ENCODE measurements at regions not wholly inside any gene's neighbourhood (a gene's known extent, or its start where the extent isn't known, plus 50 kb on each side); places are given as distances from the start of the nearest gene placed in this dataset.

- no peak for FAIRE-seq
- DNase-seq (ENCODE audit: low read depth) = no peak
- Histone ChIP-seq H2AFZ (ENCODE audit: low read depth, low read length) (no peak overlapping the region), H3K36me3 (ENCODE audit: insufficient read depth, low read length) (no peaks in the 10 kb centered on the region), H3K4me3 (ENCODE audit: insufficient read depth, low read depth, low read length) (no peak overlapping the region), H3K9me3 (ENCODE audit: insufficient read depth, low read depth, low read length) (no peaks in the 10 kb centered on the region), H4K20me1 (ENCODE audit: insufficient read depth, low read length) (no peaks in the 10 kb centered on the region), H3K79me2 (ENCODE audit: insufficient read depth, low read length) (no peaks in the 10 kb centered on the region), H3K4me2 (ENCODE audit: low read length) (no peak overlapping the region), H3K27ac (ENCODE audit: low read depth, low read length) (no peak overlapping the region), H3K27me3 (ENCODE audit: insufficient read depth, low read length) (peaks cover 21% of the 10 kb centered on the region), H3K4me1 (ENCODE audit: insufficient read depth, low read length) (no peaks in the 10 kb centered on the region), H3K9ac (ENCODE audit: low read length) (no peak overlapping the region)
- H3K36me3 Mint-ChIP-seq (ENCODE audit: low read depth, unreplicated experiment) = no peaks in the 10 kb centered on the region
- H3K4me3 Mint-ChIP-seq (ENCODE audit: unreplicated experiment) = no peak overlapping the region
- H3K27ac Mint-ChIP-seq (ENCODE audit: unreplicated experiment) = no peak overlapping the region
- H3K4me1 Mint-ChIP-seq (ENCODE audit: low read depth, unreplicated experiment) = no peaks in the 10 kb centered on the region
- no peaks in the 10 kb centered on the region for H3K9me3 Mint-ChIP-seq (ENCODE audit: unreplicated experiment)
- peaks cover 11% of the 10 kb centered on the region for H3K27me3 Mint-ChIP-seq (ENCODE audit: low read depth, unreplicated experiment)
- no peak for TF ChIP-seq CTCF (IDR thresholded peaks at IDR 0.05; ENCODE audit: insufficient read depth, low read depth, low read length)
Observed at GRCh38 chr5:77569409-77569808, 69.1 kb downstream of the OTP start.

- Histone ChIP-seq H3K36me3 (ENCODE audit: insufficient read depth, low read length) (no peaks in the 10 kb centered on the region), H3K79me2 (ENCODE audit: insufficient read depth, low read length) (no peaks in the 10 kb centered on the region), H3K4me3 (ENCODE audit: insufficient read depth, low read depth, low read length) (no peak overlapping the region), H4K20me1 (ENCODE audit: insufficient read depth, low read length) (no peaks in the 10 kb centered on the region), H3K4me2 (ENCODE audit: low read length) (no peak overlapping the region), H3K27ac (ENCODE audit: low read depth, low read length) (no peak overlapping the region), H3K9ac (ENCODE audit: low read length) (no peak overlapping the region), H3K4me1 (ENCODE audit: insufficient read depth, low read length) (no peaks in the 10 kb centered on the region), H3K9me3 (ENCODE audit: insufficient read depth, low read depth, low read length) (no peaks in the 10 kb centered on the region), H2AFZ (ENCODE audit: low read depth, low read length) (no peak overlapping the region), H3K27me3 (ENCODE audit: insufficient read depth, low read length) (peaks cover 21% of the 10 kb centered on the region)
- TF ChIP-seq EZH2 (IDR thresholded peaks at IDR 0.05; ENCODE audit: insufficient read depth, low read length) (no peak), CTCF (IDR thresholded peaks at IDR 0.05; ENCODE audit: insufficient read depth, low read depth, low read length) (no peak)
- Mint-ChIP-seq H3K27ac (ENCODE audit: unreplicated experiment) (no peak overlapping the region), H3K4me3 (ENCODE audit: unreplicated experiment) (no peak overlapping the region), H3K27me3 (ENCODE audit: low read depth, unreplicated experiment) (peaks cover 6% of the 10 kb centered on the region), H3K36me3 (ENCODE audit: low read depth, unreplicated experiment) (no peaks in the 10 kb centered on the region), H3K9me3 (ENCODE audit: unreplicated experiment) (no peaks in the 10 kb centered on the region), H3K4me1 (ENCODE audit: low read depth, unreplicated experiment) (no peaks in the 10 kb centered on the region)
- no peak for FAIRE-seq
- DNase-seq (ENCODE audit: low read depth) = no peak
Observed at GRCh38 chr5:77568555-77568954, 70.0 kb downstream of the OTP start.

GRCh38 chr5:77568082-77568481 lies 70.4 kb downstream of the OTP start:
- Histone ChIP-seq H3K9ac (ENCODE audit: low read length) (no peak overlapping the region), H3K27me3 (ENCODE audit: insufficient read depth, low read length) (peaks cover 21% of the 10 kb centered on the region), H3K79me2 (ENCODE audit: insufficient read depth, low read length) (no peaks in the 10 kb centered on the region), H3K27ac (ENCODE audit: low read depth, low read length) (no peak overlapping the region), H3K36me3 (ENCODE audit: insufficient read depth, low read length) (no peaks in the 10 kb centered on the region), H3K9me3 (ENCODE audit: insufficient read depth, low read depth, low read length) (no peaks in the 10 kb centered on the region), H3K4me1 (ENCODE audit: insufficient read depth, low read length) (no peaks in the 10 kb centered on the region), H4K20me1 (ENCODE audit: insufficient read depth, low read length) (no peaks in the 10 kb centered on the region), H2AFZ (ENCODE audit: low read depth, low read length) (no peak overlapping the region), H3K4me2 (ENCODE audit: low read length) (no peak overlapping the region), H3K4me3 (ENCODE audit: insufficient read depth, low read depth, low read length) (no peak overlapping the region)
- H3K36me3 Mint-ChIP-seq (ENCODE audit: low read depth, unreplicated experiment) = no peaks in the 10 kb centered on the region
- H3K4me1 Mint-ChIP-seq (ENCODE audit: low read depth, unreplicated experiment) = no peaks in the 10 kb centered on the region
- no peak overlapping the region for H3K27ac Mint-ChIP-seq (ENCODE audit: unreplicated experiment)
- FAIRE-seq (no peak), DNase-seq (ENCODE audit: low read depth) (no peak)
- TF ChIP-seq EZH2 (IDR thresholded peaks at IDR 0.05; ENCODE audit: insufficient read depth, low read length) = no peak
- no peak for TF ChIP-seq CTCF (IDR thresholded peaks at IDR 0.05; ENCODE audit: insufficient read depth, low read depth, low read length)
- no peaks in the 10 kb centered on the region for H3K9me3 Mint-ChIP-seq (ENCODE audit: unreplicated experiment)
- peaks cover 6% of the 10 kb centered on the region for H3K27me3 Mint-ChIP-seq (ENCODE audit: low read depth, unreplicated experiment)
- no peak overlapping the region for H3K4me3 Mint-ChIP-seq (ENCODE audit: unreplicated experiment)

Data from astrocyte (in vitro differentiated cells and primary cell).